Panc1 (cell line): ENCODE measurements at regions not wholly inside any gene's neighbourhood (a gene's known extent, or its start where the extent isn't known, plus 50 kb on each side); places are given as distances from the start of the nearest gene placed in this dataset.

ENCODE experiments used
- POLR2AphosphoS5 ChIP-seq: IDR thresholded peaks from 2 replicates; pipeline ENCODE4 v1.6.1; 2012; ENCODE audit warnings: mild to moderate bottlenecking, low read depth, low read length, moderate library complexity
- TF ChIP-seq, protein P1 (sequence below): fragments of 450-650 bp; IDR thresholded peaks from 2 replicates; pipeline ENCODE4 v1.5.1; 2017; ENCODE audit warnings: mild to moderate bottlenecking

- TF ChIP-seq, protein P1, sequence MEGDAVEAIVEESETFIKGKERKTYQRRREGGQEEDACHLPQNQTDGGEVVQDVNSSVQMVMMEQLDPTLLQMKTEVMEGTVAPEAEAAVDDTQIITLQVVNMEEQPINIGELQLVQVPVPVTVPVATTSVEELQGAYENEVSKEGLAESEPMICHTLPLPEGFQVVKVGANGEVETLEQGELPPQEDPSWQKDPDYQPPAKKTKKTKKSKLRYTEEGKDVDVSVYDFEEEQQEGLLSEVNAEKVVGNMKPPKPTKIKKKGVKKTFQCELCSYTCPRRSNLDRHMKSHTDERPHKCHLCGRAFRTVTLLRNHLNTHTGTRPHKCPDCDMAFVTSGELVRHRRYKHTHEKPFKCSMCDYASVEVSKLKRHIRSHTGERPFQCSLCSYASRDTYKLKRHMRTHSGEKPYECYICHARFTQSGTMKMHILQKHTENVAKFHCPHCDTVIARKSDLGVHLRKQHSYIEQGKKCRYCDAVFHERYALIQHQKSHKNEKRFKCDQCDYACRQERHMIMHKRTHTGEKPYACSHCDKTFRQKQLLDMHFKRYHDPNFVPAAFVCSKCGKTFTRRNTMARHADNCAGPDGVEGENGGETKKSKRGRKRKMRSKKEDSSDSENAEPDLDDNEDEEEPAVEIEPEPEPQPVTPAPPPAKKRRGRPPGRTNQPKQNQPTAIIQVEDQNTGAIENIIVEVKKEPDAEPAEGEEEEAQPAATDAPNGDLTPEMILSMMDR = no peak
- TF ChIP-seq POLR2AphosphoS5 = no peak
Observed at GRCh38 chr5:53350991-53351770, 129.2 kb upstream of the FST start.
